Non-pigmented ciliary epithelial cell (primary cell): ENCODE measurements at regions not wholly inside any gene's neighbourhood (a gene's known extent, or its start where the extent isn't known, plus 50 kb on each side); places are given as distances from the start of the nearest gene placed in this dataset.
"Not testable (repeated sequence)": the region's sequence is repeated elsewhere in the genome, so short reads cannot be mapped to it uniquely, and the experiment has no call there.

ENCODE experiments used
- DNase-seq: peaks from one replicate; pipeline ENCODE4 v3.0.0-alpha.2; 2010; ENCODE audit warnings: low read depth

GRCh38 chr5:92163906-92164305 is 780.8 kb upstream of the ARRDC3 start:
- no peak for DNase-seq

GRCh38 chr5:92147798-92148197 is 764.7 kb upstream of the ARRDC3 start:
- DNase-seq, result no peak

DNA sequence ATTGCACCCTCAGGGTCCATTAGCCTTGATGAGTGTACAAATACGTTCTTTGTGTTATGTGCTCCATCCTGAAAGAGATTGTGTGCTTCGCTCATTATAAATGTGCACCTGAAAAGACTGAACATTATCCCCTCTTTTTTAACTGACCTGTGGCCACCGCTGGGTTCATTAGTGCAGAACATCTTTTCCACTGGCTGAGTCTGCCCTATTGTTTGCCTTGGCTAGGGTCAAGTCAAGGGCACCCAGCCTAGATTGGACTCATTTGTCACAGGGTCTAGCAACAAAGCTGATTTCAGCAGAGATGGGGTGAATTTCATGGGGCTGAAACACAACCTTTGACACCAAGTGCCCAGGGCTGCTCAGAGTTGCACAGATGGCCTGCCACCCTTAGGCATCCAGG is 764.1 kb upstream of the ARRDC3 start:
- no peak for DNase-seq

DNA sequence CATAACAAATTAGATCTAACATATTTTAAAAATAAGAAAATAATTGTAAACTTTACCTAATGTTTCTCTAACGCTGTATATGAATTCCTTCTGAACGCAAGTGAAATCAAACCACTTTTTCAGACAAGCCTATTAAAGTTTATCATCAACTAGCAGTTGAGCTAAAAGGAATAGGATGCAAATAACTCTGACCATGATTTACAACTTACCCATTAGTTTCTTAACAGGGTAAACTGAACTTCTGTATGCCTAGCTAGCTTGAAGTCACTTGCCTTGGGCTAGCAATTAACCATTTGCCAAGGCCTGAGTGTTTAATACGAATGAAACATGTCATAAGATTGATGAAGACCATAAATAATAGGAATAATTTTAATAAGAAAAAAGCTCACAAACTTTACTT is 762.7 kb upstream of the ARRDC3 start:
- no peak for DNase-seq

- no peak for DNase-seq
Measured at GRCh38 chr5:92144824-92145223, 761.7 kb upstream of the ARRDC3 start.

- DNase-seq, result not testable (repeated sequence)
Measured at GRCh38 chr5:92132294-92132908, 749.3 kb upstream of the ARRDC3 start.

DNA sequence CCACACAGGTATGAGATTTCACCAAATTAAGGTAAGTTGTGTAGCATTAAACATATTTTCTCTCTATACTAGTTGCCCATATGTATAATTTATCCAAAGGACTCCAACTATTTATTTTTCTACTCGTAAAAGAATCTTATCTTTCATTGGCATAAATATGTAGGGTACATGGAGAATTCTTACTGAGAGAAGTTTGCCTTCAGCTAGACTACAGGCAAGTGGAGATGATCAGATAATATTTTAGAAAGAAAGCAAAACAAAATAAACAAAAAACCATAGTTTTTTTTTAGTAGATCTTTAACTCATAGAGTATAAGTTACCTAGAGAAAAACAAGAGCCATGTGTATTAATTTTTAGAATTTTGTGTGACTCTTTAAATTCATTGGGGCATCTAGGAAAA is 743.1 kb upstream of the ARRDC3 start:
- no peak for DNase-seq

DNA sequence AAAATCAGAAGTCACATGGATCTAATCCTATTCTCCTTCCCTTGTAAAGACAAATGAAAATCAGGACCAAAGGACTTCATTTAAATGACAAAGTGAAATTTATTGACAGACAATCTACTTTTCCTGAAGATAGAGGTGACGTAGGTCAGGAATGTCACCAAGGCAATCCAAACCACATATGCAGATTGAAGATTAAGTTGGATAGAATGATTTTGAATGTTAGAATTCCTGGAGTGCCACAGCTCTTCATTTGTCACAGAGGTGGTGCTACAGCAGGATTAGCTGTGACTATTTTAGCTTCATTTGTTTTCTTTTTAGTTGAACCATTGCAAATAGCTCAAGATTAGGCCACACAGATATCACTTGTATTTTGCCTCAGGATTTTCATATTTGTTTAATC is 736.0 kb upstream of the ARRDC3 start:
- no peak for DNase-seq

DNA sequence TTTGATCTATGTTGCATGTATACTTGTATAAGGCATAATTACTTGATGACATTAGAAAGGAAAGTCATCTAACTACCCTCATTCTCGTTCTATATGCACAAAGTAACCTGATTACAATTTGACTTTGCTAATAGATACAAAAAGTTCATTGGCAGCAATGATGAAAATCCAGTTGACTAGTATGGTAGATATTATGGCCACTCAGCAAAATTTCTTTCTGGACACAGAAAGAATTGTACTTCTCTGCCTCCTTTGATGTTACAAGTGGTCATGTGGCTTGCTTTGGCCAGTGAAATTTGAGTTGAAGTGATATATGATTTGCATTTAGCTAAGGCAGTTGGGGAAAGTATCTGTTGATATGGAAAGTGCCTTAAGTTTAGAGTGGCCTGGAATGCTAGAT is 723.7 kb upstream of the ARRDC3 start:
- DNase-seq, result no peak

- no peak for DNase-seq
Measured at GRCh38 chr5:92104126-92104525, 721.0 kb upstream of the ARRDC3 start.

GRCh38 chr5:92102313-92102712 is 719.2 kb upstream of the ARRDC3 start:
- no peak for DNase-seq

GRCh38 chr5:92092239-92092638 is 709.1 kb upstream of the ARRDC3 start:
- DNase-seq, result no peak

DNA sequence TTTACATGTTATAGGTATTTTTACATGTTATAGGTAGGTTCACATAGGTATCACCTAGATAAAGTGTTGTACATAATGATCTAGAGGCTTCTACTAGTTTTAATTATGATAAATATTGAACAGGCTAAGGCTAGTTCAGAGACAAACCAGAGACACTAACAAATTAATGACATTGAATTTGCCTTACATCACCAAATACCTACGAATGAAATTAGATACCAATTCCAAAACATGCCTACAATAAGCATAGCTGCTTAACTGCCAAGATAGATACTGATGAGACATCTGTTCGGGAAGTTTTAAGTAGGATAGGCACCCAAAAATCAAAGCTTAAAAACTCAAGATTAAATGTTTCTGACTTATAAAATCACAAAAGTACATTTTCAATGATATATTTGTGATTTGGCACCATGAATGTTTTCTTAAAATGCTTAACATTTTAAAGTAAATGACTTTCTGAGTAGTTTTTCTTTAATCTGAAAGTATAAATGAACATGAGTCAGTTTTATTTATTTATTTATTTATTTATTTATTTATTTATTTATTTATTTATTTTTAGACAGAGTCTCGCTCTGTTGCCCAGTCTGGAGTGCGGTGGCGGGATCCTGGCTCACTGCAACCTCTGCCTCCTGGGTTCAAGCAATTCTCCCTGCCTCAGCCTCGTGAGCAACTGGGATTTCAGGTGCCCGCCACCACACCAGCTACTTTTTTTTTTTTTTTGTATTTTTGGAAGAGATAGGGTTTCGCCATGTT is 703.1 kb upstream of the ARRDC3 start:
- DNase-seq, result no peak

- no peak for DNase-seq
Measured at GRCh38 chr5:92081958-92082712, 699.0 kb upstream of the ARRDC3 start.

DNA sequence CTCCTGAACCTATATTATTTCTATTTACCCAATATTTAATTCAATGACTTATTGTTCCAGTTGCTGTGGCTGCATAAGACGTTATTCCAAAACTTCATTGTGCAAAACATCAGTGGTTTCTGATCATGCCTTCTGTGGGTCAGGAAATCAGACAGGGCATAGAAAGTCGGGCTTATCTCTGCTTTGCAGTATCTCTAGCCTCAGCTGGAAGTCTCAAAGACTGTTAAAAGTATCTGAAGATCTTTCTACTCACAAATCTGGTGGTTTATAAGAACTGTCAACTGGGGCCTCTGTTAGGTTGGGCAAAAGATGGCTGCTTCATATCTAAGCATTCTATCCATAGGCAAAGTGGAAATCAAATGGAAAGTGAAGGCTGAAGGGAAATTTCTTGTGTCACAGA is 687.7 kb upstream of the ARRDC3 start:
- no peak for DNase-seq

- no peak for DNase-seq
Measured at GRCh38 chr5:92064993-92065392, 681.9 kb upstream of the ARRDC3 start.

DNA sequence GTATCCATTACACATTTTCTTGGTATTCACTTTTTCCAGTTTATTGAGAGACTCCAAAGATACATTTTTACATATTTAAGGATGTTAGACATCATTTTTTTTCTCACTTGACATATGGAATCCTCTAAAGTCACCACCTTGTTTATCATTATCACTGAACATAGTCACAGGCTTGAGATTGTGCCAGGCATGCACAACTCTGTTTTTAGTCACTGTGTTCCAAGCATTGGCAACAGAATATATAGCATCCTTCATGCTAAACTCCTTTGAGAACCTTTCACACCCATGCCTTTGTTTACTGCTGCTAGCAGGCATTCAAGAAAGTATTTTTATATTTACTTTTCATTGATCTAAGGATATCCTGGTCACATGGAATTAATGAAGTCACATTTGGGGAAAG is 668.6 kb upstream of the ARRDC3 start:
- no peak for DNase-seq

DNA sequence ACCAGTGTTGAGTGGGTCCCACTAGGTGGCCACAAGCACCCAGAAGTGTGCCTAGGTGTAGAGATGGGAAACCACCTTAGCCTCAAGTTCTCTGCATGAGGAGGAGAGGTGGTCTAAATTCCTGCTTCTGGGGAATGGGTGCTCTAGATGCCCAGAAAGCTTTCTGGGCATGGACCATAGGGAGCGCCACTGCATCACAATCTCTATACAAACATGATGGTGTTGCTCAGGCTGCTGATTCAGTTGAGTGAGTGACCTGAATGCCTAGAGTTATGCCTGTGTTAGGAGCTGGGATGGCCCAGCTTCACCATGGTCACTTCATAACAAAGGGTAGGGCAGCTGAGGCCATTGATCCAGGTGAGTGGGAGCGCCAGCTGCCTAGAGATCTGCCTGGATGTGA is 667.9 kb upstream of the ARRDC3 start:
- DNase-seq, result no peak

DNA sequence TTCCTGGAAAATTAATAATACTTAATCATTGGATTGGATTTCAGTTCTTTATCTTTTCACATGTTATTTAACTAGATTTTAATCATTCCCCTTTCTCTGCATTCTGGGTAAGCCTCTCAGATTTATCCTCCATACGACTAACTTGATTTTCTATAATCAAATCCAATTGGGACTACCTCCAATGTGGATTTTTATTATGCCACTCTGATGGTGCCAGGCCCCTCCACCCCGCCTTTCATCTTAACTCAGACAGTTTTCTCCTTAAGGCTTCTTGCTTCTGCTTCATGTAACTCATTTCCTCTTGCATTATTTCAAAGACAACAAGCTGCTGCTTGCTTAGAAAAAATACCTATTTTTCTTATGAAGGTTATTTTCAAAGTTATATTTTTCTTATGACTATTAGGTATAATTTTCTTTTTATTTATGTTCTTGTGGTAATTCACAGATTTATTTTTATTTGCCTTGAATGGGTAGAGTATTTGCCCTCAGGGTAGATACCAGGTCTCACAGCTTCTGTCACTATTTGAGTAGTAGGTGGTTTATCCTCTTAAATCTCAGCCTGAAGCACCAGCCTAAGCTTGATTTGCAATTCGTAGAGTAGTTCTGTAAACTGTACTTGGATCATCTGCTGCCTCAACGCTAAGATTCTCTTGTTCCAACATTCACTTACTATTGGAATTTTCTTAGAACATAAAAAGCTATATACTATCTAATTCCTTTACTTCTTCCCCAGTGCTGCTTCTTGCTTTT is 659.0 kb upstream of the ARRDC3 start:
- no peak for DNase-seq

- no peak for DNase-seq
Measured at GRCh38 chr5:92041206-92041605, 658.1 kb upstream of the ARRDC3 start.

GRCh38 chr5:92029792-92030191 is 646.7 kb upstream of the ARRDC3 start:
- not testable (repeated sequence) for DNase-seq

- no peak for DNase-seq
Measured at GRCh38 chr5:92023555-92023954, 640.4 kb upstream of the ARRDC3 start.

GRCh38 chr5:92023141-92023471 is 640.0 kb upstream of the ARRDC3 start:
- DNase-seq, result no peak
